Memory B cell (primary cell): ENCODE measurements at regions not wholly inside any gene's neighbourhood (a gene's known extent, or its start where the extent isn't known, plus 50 kb on each side); places are given as distances from the start of the nearest gene placed in this dataset.

Source experiments
- ATAC-seq: fragments of 150-1000 bp; cut with Tn5 transposase; 2 replicates; pipeline ENCODE4 v1.10.0; 2021; ENCODE audit warnings: low read depth, mild to moderate bottlenecking, moderate library complexity
- DNase-seq, 2 donors: peaks; one replicate each; pipeline ENCODE4 v3.0.0; 2022; ENCODE audit warnings: low spot score in 2 of 2
- H3K27ac Mint-ChIP-seq: one replicate; pipeline ENCODE4 v1.8.0; 2022; ENCODE audit warnings: mild to moderate bottlenecking, moderate library complexity, mixed read lengths
- H3K27me3 Mint-ChIP-seq: one replicate; pipeline ENCODE4 v1.8.0; 2022; ENCODE audit warnings: mixed read lengths
- H3K36me3 Mint-ChIP-seq: one replicate; pipeline ENCODE4 v1.8.0; 2022; ENCODE audit warnings: mild to moderate bottlenecking, mixed read lengths
- H3K4me1 Mint-ChIP-seq: one replicate; pipeline ENCODE4 v1.8.0; 2022; ENCODE audit warnings: mixed read lengths
- H3K4me3 Mint-ChIP-seq: one replicate; pipeline ENCODE4 v1.8.0; 2022; ENCODE audit warnings: mild to moderate bottlenecking, moderate library complexity, mixed read lengths
- H3K9me3 Mint-ChIP-seq: one replicate; pipeline ENCODE4 v1.8.0; 2022; ENCODE audit warnings: mixed read lengths

- Mint-ChIP-seq H3K9me3 (no peaks in the 10 kb centered on the region), H3K36me3 (no peaks in the 10 kb centered on the region)
- DNase-seq, result no peak
Measured at GRCh38 chr12:93102744-93103143, 173.6 kb upstream of the EEA1 start.

GRCh38 chr12:93103154-93103553 is 174.1 kb upstream of the EEA1 start:
- Mint-ChIP-seq H3K27ac (no peak overlapping the region), H3K36me3 (no peaks in the 10 kb centered on the region), H3K9me3 (no peaks in the 10 kb centered on the region), H3K4me1 (peaks cover 7% of the 10 kb centered on the region), H3K4me3 (no peak overlapping the region), H3K27me3 (no peaks in the 10 kb centered on the region)
- DNase-seq (no peak), ATAC-seq (no peak)

More at GRCh38 chr12:93102744-93103143, 173.6 kb upstream of the EEA1 start:
- ATAC-seq, result no peak
- no peak overlapping the region for H3K27ac Mint-ChIP-seq
- H3K27me3 Mint-ChIP-seq, result no peaks in the 10 kb centered on the region
- H3K4me3 Mint-ChIP-seq, result no peak overlapping the region
- H3K4me1 Mint-ChIP-seq, result peaks cover 8% of the 10 kb centered on the region

- H3K27ac Mint-ChIP-seq, result no peak overlapping the region
- no peaks in the 10 kb centered on the region for H3K9me3 Mint-ChIP-seq
Measured at GRCh38 chr12:93104535-93104934, 175.4 kb upstream of the EEA1 start.

GRCh38 chr12:93106910-93107309 is 177.8 kb upstream of the EEA1 start:
- Mint-ChIP-seq H3K27ac (no peak overlapping the region), H3K4me3 (no peak overlapping the region), H3K9me3 (no peaks in the 10 kb centered on the region), H3K4me1 (peaks cover 4% of the 10 kb centered on the region), H3K36me3 (no peaks in the 10 kb centered on the region), H3K27me3 (no peaks in the 10 kb centered on the region)
- no peak for ATAC-seq
- DNase-seq, result no peak

More at GRCh38 chr12:93104535-93104934, 175.4 kb upstream of the EEA1 start:
- Mint-ChIP-seq H3K27me3 (no peaks in the 10 kb centered on the region), H3K36me3 (no peaks in the 10 kb centered on the region), H3K4me3 (no peak overlapping the region), H3K4me1 (peaks cover 6% of the 10 kb centered on the region)
- no peak for DNase-seq
- no peak for ATAC-seq

- H3K4me3 Mint-ChIP-seq, result no peak overlapping the region
- no peak for ATAC-seq
- H3K9me3 Mint-ChIP-seq, result no peaks in the 10 kb centered on the region
- no peaks in the 10 kb centered on the region for H3K36me3 Mint-ChIP-seq
- H3K27me3 Mint-ChIP-seq, result no peaks in the 10 kb centered on the region
- H3K27ac Mint-ChIP-seq, result no peak overlapping the region
- no peak for DNase-seq
- peaks cover 4% of the 10 kb centered on the region for H3K4me1 Mint-ChIP-seq
Measured at GRCh38 chr12:93107514-93108312, 178.6 kb upstream of the EEA1 start.

GRCh38 chr12:93108985-93109384 is 179.9 kb upstream of the EEA1 start:
- peaks cover 4% of the 10 kb centered on the region for H3K4me1 Mint-ChIP-seq
- no peaks in the 10 kb centered on the region for H3K9me3 Mint-ChIP-seq
- no peak overlapping the region for H3K4me3 Mint-ChIP-seq
- H3K27me3 Mint-ChIP-seq, result no peaks in the 10 kb centered on the region
- no peaks in the 10 kb centered on the region for H3K36me3 Mint-ChIP-seq
- no peak for DNase-seq
- no peak overlapping the region for H3K27ac Mint-ChIP-seq
- no peak for ATAC-seq

- H3K36me3 Mint-ChIP-seq, result no peaks in the 10 kb centered on the region
- ATAC-seq (no peak), DNase-seq (no peak)
- H3K27ac Mint-ChIP-seq, result no peak overlapping the region
- no peaks in the 10 kb centered on the region for H3K9me3 Mint-ChIP-seq
- no peaks in the 10 kb centered on the region for H3K27me3 Mint-ChIP-seq
- peaks cover 4% of the 10 kb centered on the region for H3K4me1 Mint-ChIP-seq
- H3K4me3 Mint-ChIP-seq, result no peak overlapping the region
Measured at GRCh38 chr12:93109551-93110203, 180.6 kb upstream of the EEA1 start.

- DNase-seq, result no peak
Measured at GRCh38 chr12:93111773-93112172, 182.7 kb upstream of the EEA1 start.

GRCh38 chr12:93113317-93114006 is 184.4 kb upstream of the EEA1 start:
- Mint-ChIP-seq H3K36me3 (no peaks in the 10 kb centered on the region), H3K4me3 (no peak overlapping the region), H3K27me3 (no peaks in the 10 kb centered on the region), H3K27ac (no peak overlapping the region), H3K4me1 (peaks cover 6% of the 10 kb centered on the region), H3K9me3 (no peaks in the 10 kb centered on the region)
- DNase-seq (no peak), ATAC-seq (no peak)

More at GRCh38 chr12:93111773-93112172, 182.7 kb upstream of the EEA1 start:
- Mint-ChIP-seq H3K27ac (no peak overlapping the region), H3K27me3 (no peaks in the 10 kb centered on the region), H3K4me1 (peaks cover 7% of the 10 kb centered on the region), H3K9me3 (no peaks in the 10 kb centered on the region), H3K36me3 (no peaks in the 10 kb centered on the region), H3K4me3 (no peak overlapping the region)
- ATAC-seq, result no peak

GRCh38 chr12:93115198-93115601 is 186.1 kb upstream of the EEA1 start:
- Mint-ChIP-seq H3K4me1 (peaks cover 4% of the 10 kb centered on the region), H3K4me3 (no peak overlapping the region), H3K9me3 (no peaks in the 10 kb centered on the region), H3K27ac (no peak overlapping the region), H3K36me3 (no peaks in the 10 kb centered on the region), H3K27me3 (no peaks in the 10 kb centered on the region)
- ATAC-seq (no peak), DNase-seq (no peak)

GRCh38 chr12:93115646-93116045 is 186.6 kb upstream of the EEA1 start:
- Mint-ChIP-seq H3K9me3 (no peaks in the 10 kb centered on the region), H3K27ac (no peak overlapping the region), H3K27me3 (no peaks in the 10 kb centered on the region), H3K36me3 (no peaks in the 10 kb centered on the region), H3K4me1 (peaks cover 4% of the 10 kb centered on the region), H3K4me3 (no peak overlapping the region)
- ATAC-seq (no peak), DNase-seq (no peak)

GRCh38 chr12:93116632-93117031 is 187.5 kb upstream of the EEA1 start:
- DNase-seq (no peak), ATAC-seq (no peak)
- no peaks in the 10 kb centered on the region for H3K36me3 Mint-ChIP-seq
- no peak overlapping the region for H3K4me3 Mint-ChIP-seq
- peaks cover 4% of the 10 kb centered on the region for H3K4me1 Mint-ChIP-seq
- H3K9me3 Mint-ChIP-seq, result no peaks in the 10 kb centered on the region
- no peak overlapping the region for H3K27ac Mint-ChIP-seq
- no peaks in the 10 kb centered on the region for H3K27me3 Mint-ChIP-seq

GRCh38 chr12:93121729-93122488 is 192.8 kb upstream of the EEA1 start:
- Mint-ChIP-seq H3K27me3 (no peaks in the 10 kb centered on the region), H3K27ac (no peak overlapping the region), H3K4me3 (no peak overlapping the region), H3K36me3 (no peaks in the 10 kb centered on the region), H3K9me3 (no peaks in the 10 kb centered on the region), H3K4me1 (peaks cover 11% of the 10 kb centered on the region)
- DNase-seq, result no peak
- ATAC-seq, result no peak
